ENCODE measurements at regions not wholly inside any gene's neighbourhood (a gene's known extent, or its start where the extent isn't known, plus 50 kb on each side); places are given as distances from the start of the nearest gene placed in this dataset.

DNA sequence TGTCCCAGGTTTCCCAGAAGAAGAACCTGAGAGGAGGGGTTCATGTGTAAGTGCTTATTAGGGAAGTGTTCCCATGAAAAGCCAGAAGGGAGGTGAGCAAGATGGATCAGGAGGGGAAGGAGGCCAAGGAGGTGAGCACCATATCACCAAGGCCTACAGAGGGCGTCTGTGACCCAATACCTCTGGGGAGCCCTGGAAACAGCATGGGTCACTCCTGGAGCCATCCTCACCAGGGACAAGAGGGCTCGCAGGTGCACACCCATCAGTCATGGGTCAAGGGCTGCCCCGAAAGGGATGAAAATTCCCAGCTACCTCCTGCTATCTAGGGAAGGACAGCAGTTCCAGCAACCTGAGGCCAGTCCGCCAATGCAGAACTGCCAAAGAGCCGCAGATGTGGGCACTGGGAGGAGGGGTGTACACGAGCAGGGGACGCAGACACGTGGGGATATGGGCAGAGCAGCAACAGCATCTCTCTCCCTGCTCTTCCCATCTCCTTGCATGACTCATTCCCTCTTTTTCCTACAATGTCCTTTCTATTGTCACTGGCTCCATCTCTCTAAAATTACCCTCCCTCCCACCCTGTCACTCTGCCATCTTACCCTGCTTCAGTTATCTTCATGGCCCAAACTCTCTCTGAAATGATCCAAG, 167.6 kb upstream of the FSTL4 start:
- DNase-seq (ENCODE audit: low read depth in 1 of 2, low spot score in 1 of 2), result no peak
- TF ChIP-seq JUND (IDR thresholded peaks at IDR 0.05; ENCODE audit: low read depth), result no peak
- in situ Hi-C loops (cut with HindIII; ENCODE audit: low pct_unique_long_range_greater_than_20kb, low sequenced_read_pairs), result no loop called here

DNA sequence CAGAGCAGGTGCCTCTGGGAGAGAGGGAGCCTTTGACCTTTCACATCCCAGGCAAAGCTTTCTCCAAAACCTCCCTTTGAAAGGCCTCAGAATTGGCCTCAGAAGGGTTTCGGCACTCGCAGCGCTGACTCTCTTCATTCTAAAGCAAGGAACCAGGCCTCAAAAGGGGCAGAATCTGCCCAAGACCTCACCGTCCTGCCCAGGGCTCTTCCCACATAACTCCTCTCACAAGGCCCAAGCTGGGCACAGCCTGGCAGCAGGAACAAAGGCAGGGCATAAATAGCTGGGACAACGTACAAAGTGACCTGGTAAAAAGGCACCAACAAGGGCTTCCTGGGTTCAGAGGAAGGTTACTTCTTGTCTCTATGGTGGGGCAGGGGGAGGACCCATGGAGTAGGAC, 166.3 kb upstream of the FSTL4 start:
- no peak for TF ChIP-seq JUND (IDR thresholded peaks at IDR 0.05; ENCODE audit: low read depth)
- no peak for DNase-seq (ENCODE audit: low read depth in 1 of 2, low spot score in 1 of 2)
- in situ Hi-C loops (cut with HindIII; ENCODE audit: low pct_unique_long_range_greater_than_20kb, low sequenced_read_pairs), result no loop called here

DNA sequence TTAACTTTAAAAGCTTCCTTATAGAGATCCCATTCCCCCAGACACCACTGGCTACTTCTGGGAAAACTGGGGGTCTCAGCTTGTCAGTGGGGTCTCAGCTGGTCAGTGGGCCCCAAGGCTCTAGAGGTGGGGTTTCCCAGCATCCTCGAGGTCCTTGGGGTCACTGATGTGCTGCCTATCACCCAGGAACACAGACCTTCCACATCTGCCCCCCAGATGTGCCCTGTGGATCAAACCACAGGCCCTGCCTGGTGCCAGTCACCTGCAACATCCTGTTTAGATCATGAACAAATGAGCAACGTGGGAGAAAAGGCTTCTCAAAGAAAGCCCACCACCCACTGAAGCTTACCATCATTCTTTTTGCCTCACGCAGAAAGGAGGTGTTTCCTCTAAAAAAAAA, 165.6 kb upstream of the FSTL4 start:
- no peak for DNase-seq (ENCODE audit: low read depth in 1 of 2, low spot score in 1 of 2)
- in situ Hi-C loops (cut with HindIII; ENCODE audit: low pct_unique_long_range_greater_than_20kb, low sequenced_read_pairs), result no loop called here
- no peak for TF ChIP-seq JUND (IDR thresholded peaks at IDR 0.05; ENCODE audit: low read depth)

DNA sequence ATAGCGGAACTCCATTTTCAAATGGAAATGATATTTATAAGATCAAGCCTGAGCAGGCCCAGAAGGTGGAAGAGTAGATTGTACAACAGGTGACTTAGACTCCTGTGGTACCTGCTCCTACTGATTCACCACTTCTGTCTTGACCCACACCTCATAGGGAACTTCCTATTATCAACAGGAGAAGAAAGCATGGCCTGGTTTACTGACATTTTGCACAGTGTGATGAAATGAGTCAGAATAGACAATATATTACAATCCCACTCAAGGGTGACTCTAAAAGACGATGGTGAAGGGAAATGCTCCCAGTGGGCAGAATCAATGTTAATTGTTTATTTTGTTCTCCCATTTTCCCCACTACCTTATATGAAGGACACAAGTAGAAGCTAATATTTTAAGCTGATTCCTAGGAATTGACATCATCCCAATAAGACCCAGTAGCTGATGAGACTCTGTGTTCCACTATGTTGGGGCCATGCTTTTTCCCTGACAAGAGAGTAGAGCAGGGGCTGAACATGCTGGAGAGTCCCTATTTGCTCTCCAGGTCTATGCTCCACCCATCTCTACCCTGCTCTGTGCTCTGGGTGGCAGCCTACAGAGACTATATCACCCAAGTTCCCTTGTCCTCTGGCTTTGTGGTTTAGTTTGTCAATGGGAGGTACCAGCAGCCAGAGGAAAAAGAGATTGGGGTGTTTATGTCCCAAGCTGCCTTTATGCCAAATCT, 163.4 kb upstream of the FSTL4 start:
- no peak for DNase-seq (ENCODE audit: low read depth in 1 of 2, low spot score in 1 of 2)
- TF ChIP-seq JUND (IDR thresholded peaks at IDR 0.05; ENCODE audit: low read depth), result no peak
- in situ Hi-C loops (cut with HindIII; ENCODE audit: low pct_unique_long_range_greater_than_20kb, low sequenced_read_pairs), result no loop called here

DNA sequence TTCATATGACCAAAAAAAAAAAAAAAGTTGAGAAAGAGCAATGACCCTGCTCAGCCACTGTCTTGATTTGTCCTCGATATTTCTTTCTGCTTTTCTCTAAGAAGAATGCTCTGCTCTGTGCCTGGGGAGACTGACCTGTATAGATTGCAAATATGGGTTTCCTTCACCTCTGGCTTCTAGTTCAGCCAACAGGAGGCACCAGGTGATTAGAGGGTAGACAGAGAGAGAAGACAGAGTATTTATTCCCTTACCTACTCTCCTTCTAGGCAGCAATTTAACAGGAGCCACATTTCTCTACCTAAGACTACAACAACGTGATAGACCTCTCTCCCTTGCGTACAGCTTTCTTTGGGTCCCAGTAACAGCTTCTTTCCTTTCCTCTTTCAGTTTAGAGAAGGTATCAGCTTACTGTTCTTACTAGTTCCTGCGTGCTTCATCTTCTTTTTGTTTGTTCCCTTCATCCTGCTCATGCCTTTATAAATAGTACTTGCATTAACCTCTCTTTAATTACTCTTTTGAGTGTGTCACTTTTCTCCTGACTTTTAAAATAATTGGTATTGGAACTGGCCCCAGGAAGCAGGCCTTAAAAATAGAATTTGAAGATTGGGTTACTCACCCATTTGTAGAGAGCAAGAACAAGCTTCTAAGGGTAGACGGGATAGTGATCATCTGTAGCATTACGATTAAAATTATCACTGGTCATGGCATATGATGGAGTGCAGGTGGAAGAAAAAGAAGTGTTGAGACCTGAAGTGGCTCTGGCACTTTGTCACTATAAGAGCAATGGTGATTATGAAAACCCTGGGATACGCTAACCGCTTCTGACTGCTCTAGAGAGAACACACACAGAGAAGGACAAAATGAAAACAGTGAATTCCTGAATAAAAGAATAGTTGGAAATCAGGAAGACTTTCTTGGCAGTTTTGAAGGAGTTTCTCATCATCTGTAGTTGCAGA, 161.2 kb upstream of the FSTL4 start:
- no peak for TF ChIP-seq JUND (IDR thresholded peaks at IDR 0.05; ENCODE audit: low read depth)
- in situ Hi-C loops (cut with HindIII; ENCODE audit: low pct_unique_long_range_greater_than_20kb, low sequenced_read_pairs), result no loop called here

DNA sequence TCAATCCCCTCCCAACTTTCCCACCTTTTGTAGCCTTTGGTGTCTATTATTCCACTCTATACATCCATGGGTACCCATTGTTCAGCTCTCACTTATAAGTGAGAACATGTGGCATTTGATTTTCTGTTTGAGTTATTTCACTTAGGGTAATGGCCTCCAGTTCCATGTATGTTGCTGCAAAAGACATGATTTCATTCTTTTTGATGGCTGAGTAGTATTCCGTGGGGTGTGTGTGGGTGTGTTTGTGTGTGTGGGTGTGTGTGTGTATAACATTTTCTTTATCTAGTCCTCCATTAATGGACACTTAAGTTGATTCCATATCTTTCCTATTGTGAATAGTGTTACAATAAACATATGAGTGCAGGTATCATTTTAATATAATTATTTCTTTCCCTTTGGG, 157.5 kb upstream of the FSTL4 start:
- TF ChIP-seq JUND (IDR thresholded peaks at IDR 0.05; ENCODE audit: low read depth), result no peak
- in situ Hi-C loops (cut with HindIII; ENCODE audit: low pct_unique_long_range_greater_than_20kb, low sequenced_read_pairs), result no loop called here
- no peak for DNase-seq (ENCODE audit: low read depth in 1 of 2, low spot score in 1 of 2)

More for the DNA sequence above, 161.2 kb upstream of the FSTL4 start:
- no peak for DNase-seq (ENCODE audit: low read depth in 1 of 2, low spot score in 1 of 2)

DNA sequence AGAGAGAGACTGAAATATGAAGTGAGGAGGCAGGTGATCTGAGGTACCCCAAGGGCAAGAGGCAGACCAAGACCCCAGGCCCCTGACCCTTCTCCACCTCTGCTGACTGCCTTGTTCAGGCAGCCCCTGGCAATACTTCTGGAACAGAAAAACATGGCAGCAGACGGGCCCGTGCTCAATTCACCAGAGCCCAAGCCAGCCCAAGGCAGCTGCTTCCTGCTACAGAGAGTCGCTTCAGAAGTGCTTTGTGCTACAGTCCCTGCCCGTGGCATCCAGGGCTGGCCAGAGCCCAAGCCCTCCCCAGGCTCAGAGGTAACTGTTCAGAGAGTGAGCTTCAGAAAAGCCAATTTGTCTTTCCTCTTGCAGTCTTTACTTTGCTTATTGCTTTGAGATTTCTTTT, 151.4 kb upstream of the FSTL4 start:
- in situ Hi-C loops (cut with HindIII; ENCODE audit: low pct_unique_long_range_greater_than_20kb, low sequenced_read_pairs), result no loop called here
- no peak for TF ChIP-seq JUND (IDR thresholded peaks at IDR 0.05; ENCODE audit: low read depth)
- no peak for DNase-seq (ENCODE audit: low read depth in 1 of 2, low spot score in 1 of 2)

DNA sequence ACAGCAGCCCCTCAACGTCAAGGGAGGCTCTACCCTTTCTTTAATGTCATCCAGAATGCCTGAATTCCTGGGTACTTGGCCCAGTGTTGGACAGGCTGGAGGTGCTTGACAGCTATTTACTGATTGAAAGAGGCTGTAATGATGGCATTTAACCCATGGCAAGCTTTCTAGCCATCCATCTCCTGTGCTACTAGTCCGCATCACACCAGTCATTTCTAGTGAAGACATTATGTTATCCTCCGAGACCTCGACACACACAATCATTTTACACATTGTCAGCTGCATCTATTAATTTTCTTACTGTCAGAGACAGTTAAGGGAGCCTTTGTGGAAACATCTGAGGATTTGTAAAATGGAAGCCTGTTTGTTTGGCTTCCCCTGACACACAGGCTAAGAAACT, 149.3 kb upstream of the FSTL4 start:
- TF ChIP-seq JUND (IDR thresholded peaks at IDR 0.05; ENCODE audit: low read depth), result no peak
- in situ Hi-C loops (cut with HindIII; ENCODE audit: low pct_unique_long_range_greater_than_20kb, low sequenced_read_pairs), result no loop called here
- DNase-seq (ENCODE audit: low read depth in 1 of 2, low spot score in 1 of 2), result no peak

DNA sequence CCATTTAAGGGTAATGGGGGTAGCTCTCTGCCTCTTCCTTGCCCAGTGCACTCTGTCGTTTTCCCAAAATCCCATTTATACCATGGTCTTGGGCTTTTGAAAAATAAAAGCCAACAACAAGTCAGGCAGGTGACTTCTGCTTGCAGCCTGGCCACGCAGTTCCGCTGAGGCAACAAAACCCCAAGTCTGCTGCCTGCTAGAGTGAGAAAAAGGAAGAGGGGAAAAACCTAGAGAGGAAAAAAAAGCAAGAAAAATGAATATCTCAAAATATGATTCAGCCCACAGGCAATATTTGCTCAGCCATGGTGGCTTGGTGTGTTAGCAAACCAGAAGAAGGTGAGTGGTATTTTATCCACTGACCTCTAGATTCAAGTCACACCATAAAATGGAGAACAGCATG, 148.2 kb upstream of the FSTL4 start:
- DNase-seq (ENCODE audit: low read depth in 1 of 2, low spot score in 1 of 2), result no peak
- in situ Hi-C loops (cut with HindIII; ENCODE audit: low pct_unique_long_range_greater_than_20kb, low sequenced_read_pairs), result no loop called here
- TF ChIP-seq JUND (IDR thresholded peaks at IDR 0.05; ENCODE audit: low read depth), result no peak

DNA sequence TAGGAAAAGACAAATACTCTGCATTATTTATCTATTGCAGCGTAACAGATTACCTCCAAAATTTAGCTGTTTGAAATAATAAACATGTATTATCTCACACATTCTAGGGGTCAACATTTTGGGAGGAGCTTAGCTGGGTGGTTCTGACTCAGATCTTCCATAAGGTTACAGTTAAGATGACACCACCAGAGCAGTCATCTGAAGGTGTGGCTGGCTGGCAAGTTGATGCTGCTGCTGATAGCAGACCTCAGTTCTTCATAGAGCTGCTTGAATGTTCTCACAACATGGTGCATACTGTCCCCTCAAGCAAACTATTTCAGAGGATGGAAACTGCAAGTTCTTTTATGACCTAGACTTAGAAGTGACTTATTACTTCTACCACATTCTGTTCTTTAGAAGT, 146.3 kb upstream of the FSTL4 start:
- in situ Hi-C loops (cut with HindIII; ENCODE audit: low pct_unique_long_range_greater_than_20kb, low sequenced_read_pairs), result no loop called here
- no peak for TF ChIP-seq JUND (IDR thresholded peaks at IDR 0.05; ENCODE audit: low read depth)

DNA sequence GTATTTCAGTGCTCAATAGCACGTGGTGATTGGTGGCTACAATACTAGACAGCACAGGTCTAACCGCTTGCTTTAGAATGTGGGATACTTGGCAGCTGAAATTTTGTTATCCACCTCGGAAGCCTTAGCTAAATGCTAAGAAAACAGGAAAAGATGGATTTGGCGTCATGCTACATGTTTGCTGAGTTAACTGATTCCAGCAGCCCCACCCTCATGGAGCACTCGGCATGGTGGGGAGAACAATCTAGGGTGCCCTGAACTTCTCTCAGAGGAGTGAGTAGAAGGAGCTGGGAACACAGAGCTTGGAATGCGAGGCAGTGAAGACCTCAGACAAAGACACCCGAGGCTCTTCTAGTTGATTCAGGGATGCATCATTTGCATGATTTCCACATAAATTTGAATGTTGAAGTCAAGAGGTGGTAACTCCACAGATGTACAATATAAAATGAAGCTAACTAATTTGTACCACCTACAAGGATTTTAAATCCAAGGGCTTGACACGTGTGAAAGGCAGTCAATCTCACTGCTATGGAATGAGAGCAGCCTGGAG, 145.1 kb upstream of the FSTL4 start:
- no peak for DNase-seq (ENCODE audit: low read depth in 1 of 2, low spot score in 1 of 2)
- in situ Hi-C loops (cut with HindIII; ENCODE audit: low pct_unique_long_range_greater_than_20kb, low sequenced_read_pairs), result no loop called here
- no peak for TF ChIP-seq JUND (IDR thresholded peaks at IDR 0.05; ENCODE audit: low read depth)

More for the DNA sequence above, 146.3 kb upstream of the FSTL4 start:
- no peak for DNase-seq (ENCODE audit: low read depth in 1 of 2, low spot score in 1 of 2)

DNA sequence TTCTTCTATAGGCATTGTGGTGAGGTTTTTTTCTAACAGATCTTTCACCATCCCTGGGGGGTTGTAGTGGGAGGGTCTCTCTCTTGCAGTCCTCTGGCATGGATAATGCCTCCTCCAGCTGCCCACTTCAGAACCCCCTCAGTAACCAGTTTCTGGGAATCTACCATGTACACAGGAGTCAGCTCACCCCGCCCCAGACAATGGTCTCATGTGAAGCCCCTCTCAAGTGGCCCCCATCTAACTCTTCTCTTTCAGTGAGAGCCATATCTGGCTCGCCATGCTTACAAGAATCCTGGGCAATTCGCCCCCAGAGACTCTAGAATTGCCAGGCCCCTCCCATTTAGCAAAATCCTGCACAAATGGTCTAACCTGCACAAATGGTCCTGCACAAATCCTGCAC, 144.4 kb upstream of the FSTL4 start:
- DNase-seq (ENCODE audit: low read depth in 1 of 2, low spot score in 1 of 2), result no peak
- in situ Hi-C loops (cut with HindIII; ENCODE audit: low pct_unique_long_range_greater_than_20kb, low sequenced_read_pairs), result no loop called here
- TF ChIP-seq JUND (IDR thresholded peaks at IDR 0.05; ENCODE audit: low read depth), result no peak
